Thyroid gland (tissue), 4 donors: ENCODE measurements at regions not wholly inside any gene's neighbourhood (a gene's known extent, or its start where the extent isn't known, plus 50 kb on each side); places are given as distances from the start of the nearest gene placed in this dataset.

Experiments
- CTCF ChIP-seq, 6 experiments: fragments of 200-600 bp in 3 of 6; fragments of 450-650 bp in 3 of 6; sonication (generic) in 3 of 6; IDR thresholded peaks; one replicate each; pipeline ENCODE4 v1.5.1; 2016 to 2019; ENCODE audit warnings: antibody characterized with exemption in 6 of 6, mild to moderate bottlenecking in 2 of 6, inconsistent platforms in 1 of 6, moderate library complexity in 1 of 6
- POLR2A ChIP-seq, 2 donors: fragments of 450-650 bp; IDR thresholded peaks; one replicate each; pipeline ENCODE4 v1.6.1; 2017; ENCODE audit warnings: antibody characterized with exemption in 2 of 2, mild to moderate bottlenecking in 2 of 2, moderate library complexity in 1 of 2

GRCh38 chr18:64220941-64221340, 72.1 kb upstream of the LINC00305 start:
- TF ChIP-seq POLR2A (IDR thresholded peaks at IDR 0.05) (no peak), CTCF (IDR thresholded peaks at IDR 0.05) (no peak)
